Duodenal mucosa (tissue), 2 donors: ENCODE measurements at regions not wholly inside any gene's neighbourhood (a gene's known extent, or its start where the extent isn't known, plus 50 kb on each side); places are given as distances from the start of the nearest gene placed in this dataset.

Experiments
- H3K27ac ChIP-seq: one replicate; pipeline ENCODE4 v1.7.0; 2013; ENCODE audit warnings: low read depth, low read length
- H3K27me3 ChIP-seq, 2 donors: one replicate each; pipeline ENCODE4 v1.7.0; 2013; ENCODE audit warnings: low read length in 2 of 2, control low read depth in 1 of 2; ENCODE audit not compliant: insufficient read depth in 2 of 2, control insufficient read depth in 1 of 2
- H3K36me3 ChIP-seq, 2 donors: one replicate each; pipeline ENCODE4 v1.7.0; 2013; ENCODE audit warnings: low read length in 2 of 2, control low read depth in 1 of 2; ENCODE audit not compliant: insufficient read depth in 2 of 2, control insufficient read depth in 1 of 2
- H3K4me1 ChIP-seq, 2 donors: one replicate each; pipeline ENCODE4 v1.7.0; 2013; ENCODE audit warnings: low read length in 2 of 2, control low read depth in 1 of 2; ENCODE audit not compliant: insufficient read depth in 2 of 2, control insufficient read depth in 1 of 2
- H3K4me3 ChIP-seq, 2 donors: one replicate each; pipeline ENCODE4 v1.7.0; 2013; ENCODE audit warnings: low read length in 2 of 2, low read depth in 1 of 2
- H3K9ac ChIP-seq, 2 donors: one replicate each; pipeline ENCODE4 v1.7.0; 2013; ENCODE audit warnings: low read length in 2 of 2, low read depth in 1 of 2
- H3K9me3 ChIP-seq, 2 donors: one replicate each; pipeline ENCODE4 v1.7.0; 2013; ENCODE audit warnings: low read length in 2 of 2, control low read depth in 1 of 2; ENCODE audit not compliant: control insufficient read depth in 1 of 2

- Histone ChIP-seq H3K4me1 (no peaks in the 10 kb centered on the region), H3K36me3 (no peaks in the 10 kb centered on the region), H3K4me3 (no peak overlapping the region), H3K9me3 (no peaks in the 10 kb centered on the region), H3K9ac (no peak overlapping the region), H3K27me3 (no peaks in the 10 kb centered on the region), H3K27ac (no peak overlapping the region)
These were observed 335.1 kb downstream of the HDGFL1 start for GRCh38 chr6:22904431-22904830.

- Histone ChIP-seq H3K9me3 (no peaks in the 10 kb centered on the region), H3K9ac (no peak overlapping the region), H3K4me1 (no peaks in the 10 kb centered on the region), H3K36me3 (no peaks in the 10 kb centered on the region), H3K27ac (no peak overlapping the region), H3K4me3 (no peak overlapping the region), H3K27me3 (no peaks in the 10 kb centered on the region)
These were observed 336.8 kb downstream of the HDGFL1 start for GRCh38 chr6:22906091-22906549.

GRCh38 chr6:22907085-22907484 lies 337.7 kb downstream of the HDGFL1 start:
- H3K27me3 ChIP-seq, result no peaks in the 10 kb centered on the region
- H3K36me3 ChIP-seq, result no peaks in the 10 kb centered on the region
- H3K27ac ChIP-seq, result no peak overlapping the region
- no peak overlapping the region for H3K9ac ChIP-seq
- no peak overlapping the region for H3K4me3 ChIP-seq
- no peaks in the 10 kb centered on the region for H3K9me3 ChIP-seq
- H3K4me1 ChIP-seq, result no peaks in the 10 kb centered on the region

- Histone ChIP-seq H3K27me3 (no peaks in the 10 kb centered on the region), H3K27ac (no peak overlapping the region), H3K9me3 (no peaks in the 10 kb centered on the region), H3K4me3 (no peak overlapping the region), H3K4me1 (no peaks in the 10 kb centered on the region), H3K9ac (no peak overlapping the region), H3K36me3 (no peaks in the 10 kb centered on the region)
These were observed 341.0 kb downstream of the HDGFL1 start for GRCh38 chr6:22910370-22910769.

GRCh38 chr6:22913612-22914011 lies 344.2 kb downstream of the HDGFL1 start:
- Histone ChIP-seq H3K9ac (no peak overlapping the region), H3K4me1 (no peaks in the 10 kb centered on the region)

GRCh38 chr6:22917344-22917743 lies 348.0 kb downstream of the HDGFL1 start:
- no peak overlapping the region for H3K9ac ChIP-seq
- no peak overlapping the region for H3K27ac ChIP-seq

More at GRCh38 chr6:22913612-22914011, 344.2 kb downstream of the HDGFL1 start:
- Histone ChIP-seq H3K4me3 (no peak overlapping the region), H3K27ac (no peak overlapping the region), H3K9me3 (no peaks in the 10 kb centered on the region), H3K36me3 (no peaks in the 10 kb centered on the region), H3K27me3 (no peaks in the 10 kb centered on the region)

GRCh38 chr6:22921828-22922227 lies 352.5 kb downstream of the HDGFL1 start:
- Histone ChIP-seq H3K4me1 (no peaks in the 10 kb centered on the region), H3K27ac (no peak overlapping the region), H3K36me3 (no peaks in the 10 kb centered on the region), H3K9ac (no peak overlapping the region), H3K4me3 (no peak overlapping the region), H3K27me3 (no peaks in the 10 kb centered on the region), H3K9me3 (no peaks in the 10 kb centered on the region)

More at GRCh38 chr6:22917344-22917743, 348.0 kb downstream of the HDGFL1 start:
- no peaks in the 10 kb centered on the region for H3K9me3 ChIP-seq
- H3K27me3 ChIP-seq, result no peaks in the 10 kb centered on the region
- no peaks in the 10 kb centered on the region for H3K4me1 ChIP-seq
- H3K4me3 ChIP-seq, result no peak overlapping the region
- no peaks in the 10 kb centered on the region for H3K36me3 ChIP-seq

- Histone ChIP-seq H3K27ac (no peak overlapping the region), H3K9me3 (no peaks in the 10 kb centered on the region), H3K4me1 (no peaks in the 10 kb centered on the region)
These were observed 356.0 kb downstream of the HDGFL1 start for GRCh38 chr6:22925304-22925835.

GRCh38 chr6:22925920-22926789 lies 356.8 kb downstream of the HDGFL1 start:
- H3K9ac ChIP-seq, result no peak overlapping the region
- no peaks in the 10 kb centered on the region for H3K9me3 ChIP-seq
- no peak overlapping the region for H3K27ac ChIP-seq
- H3K36me3 ChIP-seq, result no peaks in the 10 kb centered on the region
- H3K4me1 ChIP-seq, result no peaks in the 10 kb centered on the region
- H3K27me3 ChIP-seq, result no peaks in the 10 kb centered on the region
- no peak overlapping the region for H3K4me3 ChIP-seq

More at GRCh38 chr6:22925304-22925835, 356.0 kb downstream of the HDGFL1 start:
- H3K36me3 ChIP-seq, result no peaks in the 10 kb centered on the region
- H3K27me3 ChIP-seq, result no peaks in the 10 kb centered on the region
- H3K4me3 ChIP-seq, result no peak overlapping the region
- no peak overlapping the region for H3K9ac ChIP-seq

GRCh38 chr6:22926790-22927354 lies 357.5 kb downstream of the HDGFL1 start:
- Histone ChIP-seq H3K9ac (no peak overlapping the region), H3K36me3 (no peaks in the 10 kb centered on the region), H3K9me3 (no peaks in the 10 kb centered on the region), H3K4me1 (no peaks in the 10 kb centered on the region), H3K27ac (no peak overlapping the region), H3K4me3 (no peak overlapping the region), H3K27me3 (no peaks in the 10 kb centered on the region)
